ENCODE measurements at regions not wholly inside any gene's neighbourhood (a gene's known extent, or its start where the extent isn't known, plus 50 kb on each side); places are given as distances from the start of the nearest gene placed in this dataset.
A peak's percentile ranks its signal among the peaks of the same experiment; 100 is the strongest.

- TF ChIP-seq REST (IDR thresholded peaks at IDR 0.05; ENCODE audit: low read depth, low read length) (no peak), BACH1 (IDR thresholded peaks at IDR 0.05; ENCODE audit: borderline replicate concordance) (no peak), USF2 (IDR thresholded peaks at IDR 0.05; ENCODE audit: borderline replicate concordance, low read depth, low read length) (peak; percentile 47; the same call in 1 of the 2 replicates), IRF5 (IDR thresholded peaks at IDR 0.05; ENCODE audit: borderline replicate concordance) (no peak), IKZF2 (IDR thresholded peaks at IDR 0.05) (no peak), JUND (IDR thresholded peaks at IDR 0.05; ENCODE audit: low read depth, low read length) (no peak)
These were observed 52.6 kb upstream of the RBM15 start (continued) for GRCh38 chr1:110286564-110286963.

GRCh38 chr1:110288111-110288510 lies 51.1 kb upstream of the RBM15 start:
- ChIA-PET POLR2A (interaction anchor here (0.6 to 1.1 kb wide), 2 partner anchors 51 to 420 kb away, joined by 3 to 5 read pairs; partner anchors contain the start of gene RBM15), SMC1A (ENCODE audit: uncharacterized antibody, unreplicated experiment) (interaction anchor here (2.2 kb wide), 1 partner anchor 25 kb away, joined by 6 read pairs; no protein-coding TSS in a partner anchor), RAD21 (ENCODE audit: unreplicated experiment) (interaction anchor here (5.1 kb wide), 1 partner anchor 80 kb away, joined by 20 read pairs; no protein-coding TSS in a partner anchor), CTCF (interaction anchor here (1.0 to 3.5 kb wide), 3 partner anchors 18 to 80 kb away, joined by 3 to 23 read pairs (median 9); no protein-coding TSS in a partner anchor)
- Histone ChIP-seq H3K4me1 (ENCODE audit: control insufficient read depth, insufficient read depth, low read length) (no peaks in the 10 kb centered on the region), H3K9ac (ENCODE audit: control insufficient read depth, insufficient read depth, low read length) (no peak overlapping the region), H3K79me2 (ENCODE audit: control insufficient read depth, insufficient read depth, low read length) (no peaks in the 10 kb centered on the region), H2AFZ (ENCODE audit: control insufficient read depth, low read depth, low read length) (no peak overlapping the region), H3K9me3 (replicated peaks; ENCODE audit: control insufficient read depth, insufficient read depth, low read length) (no peaks in the 10 kb centered on the region), H3K36me3 (ENCODE audit: control insufficient read depth in 2 of 2, insufficient read depth in 2 of 2, low read length in 1 of 2) (no peaks in the 10 kb centered on the region), H3K27ac (ENCODE audit: control insufficient read depth, insufficient read depth) (no peak overlapping the region), H3K27me3 (replicated peaks in 1 of 2; ENCODE audit: control insufficient read depth in 2 of 2, insufficient read depth in 2 of 2, low read length in 1 of 2) (no peaks in the 10 kb centered on the region), H3K4me3 (no peak overlapping the region), H4K20me1 (ENCODE audit: control insufficient read depth, insufficient read depth) (no peaks in the 10 kb centered on the region), H3K4me2 (ENCODE audit: control insufficient read depth, insufficient read depth) (no peak overlapping the region)
- in situ Hi-C loops (cut with MboI) = no loop called here
- BruUV-seq (replicated peaks) = no TSS peak
- 94% methylated on average over 3 of the region's 3 CpGs for WGBS (ENCODE audit: insufficient coverage, insufficient replicate concordance, low lambda C conversion rate, missing lambda C conversion rate)
- intact Hi-C loops (cut with micrococcal nuclease; ENCODE audit: unreplicated experiment) = no loop called here
- ATAC-seq (no peak), DNase-seq (ENCODE audit: low read depth, low spot score) (no peak), FAIRE-seq (no peak)
- no peak for TF ChIP-seq POU2F2 (IDR thresholded peaks at IDR 0.05; ENCODE audit: borderline replicate concordance, low read depth, low read length)
- no peak for TF ChIP-seq MTA3 (IDR thresholded peaks at IDR 0.05; ENCODE audit: borderline replicate concordance, low read length)
- no peak for TF ChIP-seq SRF (IDR thresholded peaks at IDR 0.05; ENCODE audit: low read depth in 2 of 2, low read length in 2 of 2)
- TF ChIP-seq WRNIP1 (IDR thresholded peaks at IDR 0.05; ENCODE audit: borderline replicate concordance, low read depth, low read length) = no peak
- TF ChIP-seq MYC (IDR thresholded peaks at IDR 0.05; ENCODE audit: insufficient read depth, insufficient read length, insufficient replicate concordance, low read length, severe bottlenecking) = no peak
- TF ChIP-seq CHD4 (IDR thresholded peaks at IDR 0.05) = no peak
- TF ChIP-seq LARP7 (IDR thresholded peaks at IDR 0.05) = no peak
- TF ChIP-seq SP1 (IDR thresholded peaks at IDR 0.05; ENCODE audit: low read depth, low read length) = no peak
- no peak for TF ChIP-seq RBBP5 (conservative IDR thresholded peaks at IDR 0.05)
- TF ChIP-seq MLLT1 (IDR thresholded peaks at IDR 0.05) = no peak
- TF ChIP-seq NFXL1 (IDR thresholded peaks at IDR 0.05; ENCODE audit: borderline replicate concordance) = no peak
- TF ChIP-seq STAT3 (IDR thresholded peaks at IDR 0.05; ENCODE audit: low read depth, low read length) = no peak

All from GM12878 (cell line).